Liver (tissue), 8 donors: ENCODE measurements at regions not wholly inside any gene's neighbourhood (a gene's known extent, or its start where the extent isn't known, plus 50 kb on each side); places are given as distances from the start of the nearest gene placed in this dataset.

ENCODE experiments used
- DNase-seq: peaks from one replicate; pipeline ENCODE4 v3.0.0-alpha.2; 2017; ENCODE audit warnings: low spot score
- H3K27ac ChIP-seq, 2 donors: one replicate each; pipeline ENCODE4 v1.7.0; 2013; ENCODE audit warnings: inconsistent platforms in 2 of 2, low read length in 2 of 2, control low read depth in 1 of 2, low read depth in 1 of 2, mild to moderate bottlenecking in 1 of 2
- H3K27me3 ChIP-seq, 4 donors: one replicate each; pipeline versions ENCODE4 v1.6.1 to v1.7.0; 2013; ENCODE audit warnings: low read length in 3 of 4, inconsistent platforms in 1 of 4, mild to moderate bottlenecking in 1 of 4, moderate library complexity in 1 of 4; ENCODE audit not compliant: control insufficient read depth in 4 of 4, insufficient read depth in 4 of 4
- H3K36me3 ChIP-seq, 4 donors: one replicate each; pipeline versions ENCODE4 v1.6.1 to v1.7.0; 2013; ENCODE audit warnings: low read length in 3 of 4, mild to moderate bottlenecking in 3 of 4, low read depth in 1 of 4, moderate library complexity in 1 of 4; ENCODE audit not compliant: control insufficient read depth in 4 of 4, insufficient read depth in 3 of 4
- H3K4me1 ChIP-seq, 4 donors: one replicate each; pipeline versions ENCODE4 v1.6.1 to v1.7.0; 2013; ENCODE audit warnings: low read length in 3 of 4, mild to moderate bottlenecking in 3 of 4, moderate library complexity in 1 of 4; ENCODE audit not compliant: control insufficient read depth in 4 of 4, insufficient read depth in 4 of 4
- H3K4me3 ChIP-seq, 3 donors: one replicate each; pipeline versions ENCODE4 v1.6.1 to v1.7.0; 2013; ENCODE audit warnings: low read length in 3 of 3, control low read depth in 1 of 3, low read depth in 1 of 3, mild to moderate bottlenecking in 1 of 3
- H3K9ac ChIP-seq, 2 donors: one replicate each; pipeline ENCODE4 v1.7.0; 2013; ENCODE audit warnings: low read length in 2 of 2, mild to moderate bottlenecking in 2 of 2, moderate library complexity in 2 of 2, control low read depth in 1 of 2, low read depth in 1 of 2
- H3K9me3 ChIP-seq, 4 donors: one replicate each; pipeline versions ENCODE4 v1.6.1 to v1.7.0; 2013; ENCODE audit warnings: low read length in 3 of 4; ENCODE audit not compliant: control insufficient read depth in 4 of 4
- CTCF ChIP-seq: fragments of 150-350 bp; IDR thresholded peaks from 2 replicates; pipeline ENCODE4 v1.5.1; 2017; ENCODE audit warnings: improper control_type of control experiment, low read depth, low read length; ENCODE audit not compliant: missing input control
- EGR1 ChIP-seq, 2 donors: IDR thresholded peaks; 2 replicates each; pipeline ENCODE4 v1.6.1; 2016 to 2018; ENCODE audit warnings: antibody characterized with exemption in 2 of 2, low read depth in 2 of 2
- GABPA ChIP-seq, 2 donors: IDR thresholded peaks in 1 of 2; conservative IDR thresholded peaks in 1 of 2; 2 replicates each; pipeline ENCODE4 v1.6.1; 2016; ENCODE audit warnings: antibody characterized with exemption in 2 of 2, mild to moderate bottlenecking in 1 of 2, moderate library complexity in 1 of 2
- HNF4A ChIP-seq, 2 donors: conservative IDR thresholded peaks; 2 replicates each; pipeline ENCODE4 v1.6.1; 2016; ENCODE audit warnings: antibody characterized with exemption in 2 of 2, mild to moderate bottlenecking in 2 of 2
- HNF4G ChIP-seq: IDR thresholded peaks from 2 replicates; pipeline ENCODE4 v1.6.1; 2016; ENCODE audit warnings: antibody characterized with exemption
- RAD21 ChIP-seq, 2 donors: IDR thresholded peaks; 2 replicates each; pipeline ENCODE4 v1.6.1; 2016; ENCODE audit warnings: antibody characterized with exemption in 2 of 2, mild to moderate bottlenecking in 2 of 2
- REST ChIP-seq: IDR thresholded peaks from 2 replicates; pipeline ENCODE4 v1.6.1; 2016; ENCODE audit warnings: antibody characterized with exemption, mild to moderate bottlenecking
- RXRA ChIP-seq, 2 donors: IDR thresholded peaks; 2 replicates each; pipeline ENCODE4 v1.6.1; 2017 to 2018; ENCODE audit warnings: antibody characterized with exemption in 2 of 2, mild to moderate bottlenecking in 1 of 2
- TAF1 ChIP-seq: conservative IDR thresholded peaks from 2 replicates; pipeline ENCODE4 v1.6.1; 2016; ENCODE audit warnings: antibody characterized with exemption, mild to moderate bottlenecking
- YY1 ChIP-seq: IDR thresholded peaks from 2 replicates; pipeline ENCODE4 v1.6.1; 2016; ENCODE audit warnings: antibody characterized with exemption, mild to moderate bottlenecking
- WGBS: extraction: QIAGEN DNeasy Blood & Tissue Kit; methylation state at CpG from one replicate; pipeline ENCODE4 v1.1.7; 2013; 5-methylcytosine and 5-hydroxymethylcytosine counted together
- donor health status: healthy.
- donor health status: healthy.
- donor health status: healthy.
- donor health status: healthy.
- donor health status: healthy.

- H3K9ac ChIP-seq: no peak overlapping the region
- TF ChIP-seq RAD21 (IDR thresholded peaks at IDR 0.05) (no peak), REST (no peak), EGR1 (IDR thresholded peaks at IDR 0.05; ENCODE audit: low read depth in 2 of 2) (no peak), GABPA (IDR thresholded peaks at IDR 0.05 in 1 of 2, conservative IDR thresholded peaks at IDR 0.05 in 1 of 2) (no peak), HNF4A (conservative IDR thresholded peaks at IDR 0.05) (no peak), CTCF (no peak), HNF4G (no peak)
- peak overlapping the region in 1 of 2 donors; percentile 34 for H3K27ac ChIP-seq
- H3K4me3 ChIP-seq: no peak overlapping the region
- H3K27me3 ChIP-seq: no peaks in the 10 kb centered on the region
- no peaks in the 10 kb centered on the region for H3K36me3 ChIP-seq
- peaks cover 2 to 18% (median 8%) of the 10 kb centered on the region in 4 donors for H3K4me1 ChIP-seq
- H3K9me3 ChIP-seq: no peaks in the 10 kb centered on the region
- WGBS: 83% methylated on average over 5 of the region's 5 CpGs
- DNase-seq: no peak
Measured at GRCh38 chr13:30363725-30364124, 56.4 kb upstream of the KATNAL1 start.

- Histone ChIP-seq H3K9me3 (no peaks in the 10 kb centered on the region), H3K27ac (peak overlapping the region in 1 of 2 donors; percentile 34), H3K36me3 (no peaks in the 10 kb centered on the region), H3K4me1 (peaks cover 2 to 18% (median 8%) of the 10 kb centered on the region in 4 donors), H3K9ac (no peak overlapping the region), H3K27me3 (no peaks in the 10 kb centered on the region), H3K4me3 (no peak overlapping the region)
- 70% methylated on average over 3 of the region's 3 CpGs for WGBS
- peak in 1 of 2 donors; percentile 14 for TF ChIP-seq RXRA (IDR thresholded peaks at IDR 0.05)
- TF ChIP-seq TAF1: no peak
- peak; percentile 53 for TF ChIP-seq YY1
- no peak for TF ChIP-seq REST
- peak in 1 of 2 donors; percentile 6 for TF ChIP-seq HNF4A (conservative IDR thresholded peaks at IDR 0.05)
- no peak for DNase-seq
Measured at GRCh38 chr13:30364133-30364532, 56.8 kb upstream of the KATNAL1 start.
